ENCODE measurements at regions not wholly inside any gene's neighbourhood (a gene's known extent, or its start where the extent isn't known, plus 50 kb on each side); places are given as distances from the start of the nearest gene placed in this dataset.

GRCh38 chrX:22589845-22590244 is 317.1 kb downstream of the CBLL2 start:
- TF ChIP-seq CTCF (IDR thresholded peaks at IDR 0.05; ENCODE audit: low read length) (no peak), EZH2phosphoT487 (IDR thresholded peaks at IDR 0.05; ENCODE audit: low read length) (no peak)

Data from MM.1S (cell line).